CD14-positive monocyte (primary cell): ENCODE measurements at regions not wholly inside any gene's neighbourhood (a gene's known extent, or its start where the extent isn't known, plus 50 kb on each side); places are given as distances from the start of the nearest gene placed in this dataset.
A peak's percentile ranks its signal among the peaks of the same experiment; 100 is the strongest.
"Not testable (repeated sequence)": the region's sequence is repeated elsewhere in the genome, so short reads cannot be mapped to it uniquely, and the experiment has no call there.

ENCODE experiments used
- DNase-seq, 3 donors: peaks; one replicate each; pipeline ENCODE4 v3.0.0-alpha.2; 2011 to 2022
- H2AFZ ChIP-seq: 2 replicates; pipeline ENCODE4 v1.6.0; 2012; ENCODE audit warnings: mild to moderate bottlenecking, low read depth, low read length, inconsistent platforms; ENCODE audit not compliant: insufficient read depth, poor library complexity, severe bottlenecking
- H3K27ac ChIP-seq, 2 donors: 1 replicate in 1 of 2; 2 replicates in 1 of 2; pipeline ENCODE4 v1.5.1; 2012 to 2013; ENCODE audit warnings: low read length in 2 of 2, control low read depth in 1 of 2, inconsistent platforms in 1 of 2, low read depth in 1 of 2, mild to moderate bottlenecking in 1 of 2
- H3K27me3 ChIP-seq, 2 donors: one replicate each; pipeline versions ENCODE4 v1.6.0 to v1.6.1; 2011 to 2013; ENCODE audit warnings: low read length in 2 of 2; ENCODE audit not compliant: control insufficient read depth in 2 of 2, insufficient read depth in 2 of 2
- H3K36me3 ChIP-seq, 2 donors: replicated peaks in 1 of 2; 1 replicate in 1 of 2; 2 replicates in 1 of 2; pipeline versions ENCODE4 v1.5.1 to v1.6.1; 2012 to 2013; ENCODE audit warnings: low read length in 2 of 2, control low read depth in 1 of 2, inconsistent platforms in 1 of 2, mild to moderate bottlenecking in 1 of 2; ENCODE audit not compliant: insufficient read depth in 2 of 2, control insufficient read depth in 1 of 2
- H3K4me1 ChIP-seq, 2 donors: 1 replicate in 1 of 2; 2 replicates in 1 of 2; pipeline versions ENCODE4 v1.5.1 to v1.6.1; 2012 to 2013; ENCODE audit warnings: low read length in 2 of 2, control low read depth in 1 of 2, inconsistent platforms in 1 of 2, mild to moderate bottlenecking in 1 of 2, moderate library complexity in 1 of 2; ENCODE audit not compliant: insufficient read depth in 2 of 2, control insufficient read depth in 1 of 2
- H3K4me2 ChIP-seq: replicated peaks from 2 replicates; pipeline ENCODE3; 2012; ENCODE audit warnings: low read length, moderate library complexity, mild to moderate bottlenecking; ENCODE audit not compliant: poor library complexity, severe bottlenecking; ENCODE audit errors: extremely low read depth
- H3K4me3 ChIP-seq, 3 experiments: fragments of 200-600 bp in 1 of 3; sonication (generic) in 1 of 3; replicated peaks in 1 of 3; 1 replicate in 2 of 3; 2 replicates in 1 of 3; pipeline ENCODE4 v1.5.1; 2011 to 2013; ENCODE audit warnings: low read length in 3 of 3, mild to moderate bottlenecking in 3 of 3, control low read depth in 2 of 3, low read depth in 2 of 3, inconsistent platforms in 1 of 3, moderate library complexity in 1 of 3
- H3K79me2 ChIP-seq: 2 replicates; pipeline ENCODE4 v1.6.0; 2012; ENCODE audit warnings: mild to moderate bottlenecking, control low read depth, inconsistent platforms, low read length, moderate library complexity; ENCODE audit not compliant: insufficient read depth
- H3K9ac ChIP-seq: 2 replicates; pipeline ENCODE4 v1.6.0; 2017; ENCODE audit warnings: low read length, mild to moderate bottlenecking; ENCODE audit not compliant: insufficient read depth, poor library complexity, severe bottlenecking
- H3K9me3 ChIP-seq, 2 donors: replicated peaks in 1 of 2; 1 replicate in 1 of 2; 2 replicates in 1 of 2; pipeline versions ENCODE4 v1.5.1 to v1.6.1; 2012 to 2013; ENCODE audit warnings: low read length in 2 of 2, control low read depth in 1 of 2; ENCODE audit not compliant: control insufficient read depth in 1 of 2, insufficient read depth in 1 of 2
- H4K20me1 ChIP-seq: 2 replicates; pipeline ENCODE4 v1.6.0; 2012; ENCODE audit warnings: mild to moderate bottlenecking, low read length, control low read depth, moderate library complexity; ENCODE audit not compliant: insufficient read depth
- H3K27ac Mint-ChIP-seq, 7 donors: one replicate each; pipeline ENCODE4 v1.8.0; 2020; ENCODE audit warnings: mild to moderate bottlenecking in 7 of 7, mixed read lengths in 7 of 7, moderate library complexity in 6 of 7, inconsistent platforms in 2 of 7
- H3K27me3 Mint-ChIP-seq, 3 donors: one replicate each; pipeline ENCODE4 v1.8.0; 2021 to 2022; ENCODE audit warnings: low read depth in 3 of 3, mild to moderate bottlenecking in 3 of 3, mixed read lengths in 3 of 3, moderate library complexity in 3 of 3, inconsistent platforms in 1 of 3
- H3K36me3 Mint-ChIP-seq, 2 donors: one replicate each; pipeline ENCODE4 v1.8.0; 2020; ENCODE audit warnings: mixed read lengths in 2 of 2, inconsistent platforms in 1 of 2, mild to moderate bottlenecking in 1 of 2
- H3K4me1 Mint-ChIP-seq: one replicate; pipeline ENCODE4 v1.8.0; 2020; ENCODE audit warnings: mild to moderate bottlenecking, mixed read lengths
- H3K4me3 Mint-ChIP-seq, 2 donors: one replicate each; pipeline ENCODE4 v1.8.0; 2020; ENCODE audit warnings: mild to moderate bottlenecking in 2 of 2, mixed read lengths in 2 of 2, moderate library complexity in 1 of 2
- H3K9me3 Mint-ChIP-seq, 7 donors: one replicate each; pipeline ENCODE4 v1.8.0; 2020 to 2022; ENCODE audit warnings: mixed read lengths in 7 of 7, mild to moderate bottlenecking in 6 of 7, moderate library complexity in 6 of 7, inconsistent platforms in 2 of 7
- WGBS: methylation state at CpG from one replicate; pipeline ENCODE4 v1.1.5; 2013; ENCODE audit warnings: missing lambda C conversion rate; ENCODE audit not compliant: insufficient coverage; 5-methylcytosine and 5-hydroxymethylcytosine counted together
- intact Hi-C, 2 donors: fragments of 100-400 bp; cut with micrococcal nuclease; formaldehyde crosslinking; loops; one replicate each; pipeline versions ENCODE4 v1.15.0 to v1.15.1; 2023

GRCh38 chr15:22200417-22200816, 120.1 kb downstream of the OR4M2 start:
- H3K36me3 Mint-ChIP-seq, H3K27me3 ChIP-seq, H3K36me3 ChIP-seq, H3K27ac ChIP-seq, H3K27me3 Mint-ChIP-seq, intact Hi-C loops, H3K9me3 Mint-ChIP-seq, H3K9ac ChIP-seq, DNase-seq, H4K20me1 ChIP-seq, H2AFZ ChIP-seq, H3K9me3 ChIP-seq, H3K4me1 Mint-ChIP-seq, H3K4me2 ChIP-seq, H3K4me1 ChIP-seq, H3K4me3 Mint-ChIP-seq, H3K79me2 ChIP-seq, H3K4me3 ChIP-seq, H3K27ac Mint-ChIP-seq: not testable (repeated sequence)
- no CpG with 5 or more reads among the region's 3 CpGs for WGBS

- H2AFZ ChIP-seq, H3K27me3 ChIP-seq, H3K9me3 ChIP-seq, H3K27ac Mint-ChIP-seq, H3K9ac ChIP-seq, H3K36me3 Mint-ChIP-seq, H3K27me3 Mint-ChIP-seq, H3K27ac ChIP-seq, H3K4me3 ChIP-seq, H3K4me2 ChIP-seq, H3K4me3 Mint-ChIP-seq, H3K9me3 Mint-ChIP-seq, intact Hi-C loops, H3K4me1 Mint-ChIP-seq, H3K4me1 ChIP-seq, H3K36me3 ChIP-seq, H4K20me1 ChIP-seq, H3K79me2 ChIP-seq: not testable (repeated sequence)
- WGBS = no CpG with 5 or more reads among the region's 3 CpGs
- DNase-seq = peak in 1 of 3 donors; percentile 0
These were observed 121.8 kb downstream of the OR4M2 start for GRCh38 chr15:22201993-22202659.

GRCh38 chr15:22203208-22203607, 122.9 kb downstream of the OR4M2 start:
- H3K4me1 Mint-ChIP-seq = not testable (repeated sequence)

GRCh38 chr15:22209086-22209485, 128.8 kb downstream of the OR4M2 start:
- not testable (repeated sequence) for H3K9ac ChIP-seq
- no CpG with 5 or more reads among the region's 3 CpGs for WGBS

More at GRCh38 chr15:22203208-22203607, 122.9 kb downstream of the OR4M2 start:
- H3K36me3 Mint-ChIP-seq, H3K27me3 Mint-ChIP-seq, H3K9me3 ChIP-seq, intact Hi-C loops, H4K20me1 ChIP-seq, H3K4me3 ChIP-seq, H3K36me3 ChIP-seq, H3K27ac ChIP-seq, H3K27ac Mint-ChIP-seq, H3K4me2 ChIP-seq, H3K4me1 ChIP-seq, H3K79me2 ChIP-seq, H2AFZ ChIP-seq, DNase-seq, H3K27me3 ChIP-seq, H3K4me3 Mint-ChIP-seq, H3K9ac ChIP-seq, H3K9me3 Mint-ChIP-seq: not testable (repeated sequence)
- no CpG with 5 or more reads among the region's 5 CpGs for WGBS

More at GRCh38 chr15:22209086-22209485, 128.8 kb downstream of the OR4M2 start:
- H3K4me3 Mint-ChIP-seq, H3K9me3 ChIP-seq, H3K4me2 ChIP-seq, H3K27me3 ChIP-seq, H3K36me3 ChIP-seq, H3K36me3 Mint-ChIP-seq, DNase-seq, H3K27me3 Mint-ChIP-seq, H3K4me3 ChIP-seq, H3K79me2 ChIP-seq, H2AFZ ChIP-seq, H3K4me1 Mint-ChIP-seq, H4K20me1 ChIP-seq, H3K27ac Mint-ChIP-seq, H3K9me3 Mint-ChIP-seq, intact Hi-C loops, H3K27ac ChIP-seq, H3K4me1 ChIP-seq: not testable (repeated sequence)
